GM12865 (cell line): ENCODE measurements at regions not wholly inside any gene's neighbourhood (a gene's known extent, or its start where the extent isn't known, plus 50 kb on each side); places are given as distances from the start of the nearest gene placed in this dataset.

ENCODE experiments used
- DNase-seq: peaks from one replicate; pipeline ENCODE4 v3.0.0; 2010; ENCODE audit warnings: low read depth
- H3K4me3 ChIP-seq: 2 replicates; pipeline ENCODE4 v1.5.1; 2011; ENCODE audit warnings: mild to moderate bottlenecking, low read depth, low read length, control low read depth
- CTCF ChIP-seq: IDR thresholded peaks from 2 replicates; pipeline ENCODE4 v1.5.1; 2011; ENCODE audit warnings: low read length, control low read depth, low read depth, inconsistent platforms; ENCODE audit not compliant: insufficient read depth; ENCODE audit errors: missing control alignments

DNA sequence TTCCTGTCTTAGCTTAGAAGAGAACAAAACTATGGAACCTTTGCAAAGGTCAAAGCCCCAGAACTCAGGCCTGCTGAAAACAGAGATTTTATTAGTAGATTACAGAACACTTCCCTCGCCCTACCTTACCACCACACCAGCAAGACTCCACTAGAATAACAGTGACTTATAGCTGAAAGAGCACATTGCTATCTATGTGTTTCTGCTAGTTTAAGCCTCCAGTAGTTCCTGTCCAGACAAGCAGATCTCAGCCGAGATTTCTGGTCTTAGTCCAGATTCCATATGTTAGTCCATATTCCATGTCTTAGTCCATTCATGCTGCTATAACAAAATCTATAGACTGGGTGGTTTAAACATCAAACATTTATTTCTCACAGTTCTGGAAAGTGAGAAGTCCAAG is 412.3 kb upstream of the ID4 start:
- TF ChIP-seq CTCF, result no peak

DNA sequence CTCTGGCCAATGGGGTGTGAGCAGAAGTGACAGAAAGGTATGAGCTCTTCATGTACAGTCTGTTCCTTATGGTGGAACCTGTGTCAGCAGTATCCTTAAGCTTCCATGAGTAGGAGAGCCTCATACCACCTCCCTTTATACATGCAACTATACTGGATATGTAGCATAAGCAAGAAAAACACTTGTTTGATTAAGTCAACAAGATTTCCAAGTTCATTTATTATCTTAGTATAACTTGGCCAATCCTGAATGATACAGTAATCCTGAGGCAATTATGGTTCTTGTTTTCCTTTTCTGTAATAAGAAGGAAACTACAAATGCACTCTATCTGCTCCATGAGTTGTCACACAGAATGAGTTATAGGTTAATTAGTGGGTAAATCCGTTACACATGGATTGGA is 409.6 kb upstream of the ID4 start:
- no peak for DNase-seq
- no peak for TF ChIP-seq CTCF
- no peak overlapping the region for H3K4me3 ChIP-seq

More for the DNA sequence above, 412.3 kb upstream of the ID4 start:
- no peak for DNase-seq
- no peak overlapping the region for H3K4me3 ChIP-seq

GRCh38 chr6:19432966-19433498 is 404.1 kb upstream of the ID4 start:
- no peak for DNase-seq
- no peak for TF ChIP-seq CTCF
- no peak overlapping the region for H3K4me3 ChIP-seq

- DNase-seq, result no peak
- no peak for TF ChIP-seq CTCF
- H3K4me3 ChIP-seq, result no peak overlapping the region
Measured at GRCh38 chr6:19434065-19434464, 403.1 kb upstream of the ID4 start.

- H3K4me3 ChIP-seq, result no peak overlapping the region
- no peak for DNase-seq
- TF ChIP-seq CTCF, result no peak
Measured at GRCh38 chr6:19435755-19436154, 401.4 kb upstream of the ID4 start.

GRCh38 chr6:19438566-19439353 is 398.4 kb upstream of the ID4 start:
- DNase-seq, result no peak
- H3K4me3 ChIP-seq, result no peak overlapping the region
- TF ChIP-seq CTCF, result no peak

DNA sequence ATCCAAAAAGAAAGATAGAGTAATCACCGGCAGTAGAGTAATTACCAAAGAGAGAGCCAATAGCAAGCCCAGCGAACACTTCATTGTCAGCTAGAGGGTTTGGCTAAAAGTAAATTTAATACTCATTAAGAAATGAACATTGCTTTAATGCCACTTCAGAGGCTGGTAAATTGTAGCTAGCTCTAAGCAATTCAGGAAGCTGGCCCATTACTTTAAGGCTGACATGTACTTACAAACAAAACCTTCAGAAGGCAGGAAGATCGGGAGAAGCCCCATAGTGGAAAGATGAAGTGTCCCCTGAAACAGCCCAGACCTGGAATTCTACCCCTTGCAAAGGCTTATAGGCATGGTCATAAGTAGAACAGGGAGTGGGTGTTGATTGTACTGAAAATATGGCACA is 396.6 kb upstream of the ID4 start:
- no peak overlapping the region for H3K4me3 ChIP-seq
- TF ChIP-seq CTCF, result no peak
- DNase-seq, result no peak
